T-helper 2 cell treated with Interferon-gamma antibody and Interleukin-4, amounts not matched to agents 100 ng/mL and 5 ng/mL, for 36 hours (primary cell): ENCODE measurements at regions not wholly inside any gene's neighbourhood (a gene's known extent, or its start where the extent isn't known, plus 50 kb on each side); places are given as distances from the start of the nearest gene placed in this dataset.
"Not testable (repeated sequence)": the region's sequence is repeated elsewhere in the genome, so short reads cannot be mapped to it uniquely, and the experiment has no call there.

ENCODE experiments used
- intact Hi-C: fragments of 100-400 bp; cut with micrococcal nuclease; formaldehyde crosslinking; loops from one replicate; pipeline ENCODE4 v1.15.1; 2023

DNA sequence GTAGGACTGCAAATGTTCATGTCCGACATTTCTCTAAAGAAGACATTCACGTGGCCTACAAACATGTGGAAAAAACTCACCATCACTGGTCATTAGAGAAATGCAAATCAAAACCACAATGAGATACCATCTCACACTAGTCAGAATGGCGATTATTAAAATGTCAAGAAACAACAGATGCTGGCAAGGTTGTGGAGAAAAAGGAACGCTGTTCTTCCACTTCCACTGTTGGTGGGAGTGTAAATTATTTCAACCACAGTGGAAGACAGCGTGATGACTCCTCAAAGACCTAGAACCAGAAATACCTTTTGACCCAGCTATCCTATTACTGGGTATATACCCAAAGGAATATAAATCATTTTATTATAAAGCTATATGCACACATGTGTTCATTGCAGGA lies 253.9 kb upstream of the UBASH3B start:
- intact Hi-C loops: not testable (repeated sequence)

DNA sequence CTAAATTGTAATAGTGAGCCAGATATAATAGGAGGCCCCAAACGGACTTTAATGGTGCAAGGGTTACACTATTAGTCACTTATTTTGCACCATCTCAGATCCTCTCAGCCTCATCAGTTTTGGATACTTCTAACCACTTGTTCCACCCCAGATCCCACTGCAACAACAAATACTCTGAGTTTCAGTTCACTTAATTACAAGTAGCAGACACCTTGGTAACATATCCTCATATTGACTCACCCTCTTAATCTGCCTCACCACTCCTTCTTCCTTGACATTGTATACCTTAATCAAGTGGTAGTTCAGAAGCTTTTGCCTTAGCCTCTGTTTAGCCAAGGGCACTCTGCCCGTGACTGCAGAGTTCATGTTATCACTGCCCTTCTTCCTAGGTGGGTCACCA lies 256.1 kb upstream of the UBASH3B start:
- intact Hi-C loops: no loop called here

DNA sequence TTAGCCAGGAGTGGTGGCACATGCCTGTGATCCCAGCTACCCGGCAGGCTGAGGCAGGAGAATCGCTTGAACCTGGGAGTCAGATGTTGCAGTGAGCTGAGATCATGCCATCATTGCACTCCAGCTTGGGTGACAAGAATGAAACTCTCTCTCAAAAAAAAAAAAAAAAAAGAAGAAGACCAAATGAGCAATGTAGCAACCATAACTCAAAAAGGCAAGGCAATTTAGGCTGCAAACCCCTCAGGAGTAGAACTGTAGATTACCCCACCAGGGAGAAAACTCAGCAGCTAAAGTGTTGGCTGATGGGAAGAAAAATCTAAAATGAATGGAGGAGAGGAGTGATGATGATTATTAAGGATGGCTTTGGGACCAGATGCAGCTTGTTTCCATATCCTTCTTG lies 256.7 kb upstream of the UBASH3B start:
- intact Hi-C loops: no loop called here

DNA sequence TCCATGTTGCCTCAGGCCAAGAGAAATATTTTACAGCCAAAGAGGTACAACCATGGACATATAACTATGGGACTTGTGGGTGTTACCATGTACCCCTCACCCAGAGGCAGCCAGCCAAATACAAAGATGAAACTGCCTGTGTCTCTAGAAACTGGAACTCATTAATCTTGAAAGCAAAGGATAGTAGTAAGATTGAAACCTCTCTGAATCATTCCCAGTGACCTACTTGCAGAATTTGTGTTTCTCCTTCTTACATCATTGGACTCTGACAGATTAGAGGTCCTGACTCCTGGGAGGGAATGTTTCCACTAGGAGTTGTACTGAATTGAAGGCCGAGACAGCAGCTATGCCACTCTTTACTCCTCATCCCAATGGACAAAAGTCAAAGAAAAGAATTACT lies 257.4 kb upstream of the UBASH3B start:
- intact Hi-C loops: no loop called here

DNA sequence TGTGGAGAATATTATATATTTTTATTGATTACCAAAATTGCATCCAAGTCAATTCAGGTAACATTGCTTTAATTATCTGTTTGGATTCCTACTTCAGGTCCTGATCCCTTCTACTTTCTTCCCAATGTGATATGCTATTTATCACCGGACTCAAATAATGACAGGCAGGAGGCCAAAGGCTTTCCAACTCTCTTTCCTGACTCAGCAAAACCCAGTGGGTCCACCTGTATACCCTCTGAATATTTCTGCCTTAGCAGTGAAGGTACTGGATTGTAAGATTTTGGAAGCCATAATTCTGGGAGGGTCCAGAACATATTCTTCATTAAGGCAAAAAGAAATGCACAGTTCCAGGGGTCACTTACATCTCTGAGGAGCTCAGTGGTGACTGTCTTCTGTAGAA lies 260.2 kb upstream of the UBASH3B start:
- intact Hi-C loops: no loop called here

DNA sequence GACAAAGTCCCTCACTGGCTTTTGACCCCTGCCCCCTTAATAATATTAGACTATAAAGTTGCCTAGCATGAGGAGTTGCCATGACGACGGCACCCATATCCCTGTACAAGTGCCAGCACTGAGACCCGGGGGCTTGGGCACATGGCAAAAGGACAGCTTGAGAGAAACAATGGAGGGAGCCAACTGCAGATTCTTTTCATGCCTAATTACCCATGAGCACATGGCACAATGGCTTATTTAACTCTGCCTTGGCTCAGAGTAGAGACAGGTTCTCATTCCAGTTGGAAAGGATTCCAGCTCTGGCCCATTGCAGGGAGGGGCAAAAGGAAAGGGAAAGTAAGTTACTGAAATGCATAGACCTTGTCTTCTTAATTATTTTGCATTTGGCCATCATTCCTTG lies 261.2 kb upstream of the UBASH3B start:
- intact Hi-C loops: no loop called here

DNA sequence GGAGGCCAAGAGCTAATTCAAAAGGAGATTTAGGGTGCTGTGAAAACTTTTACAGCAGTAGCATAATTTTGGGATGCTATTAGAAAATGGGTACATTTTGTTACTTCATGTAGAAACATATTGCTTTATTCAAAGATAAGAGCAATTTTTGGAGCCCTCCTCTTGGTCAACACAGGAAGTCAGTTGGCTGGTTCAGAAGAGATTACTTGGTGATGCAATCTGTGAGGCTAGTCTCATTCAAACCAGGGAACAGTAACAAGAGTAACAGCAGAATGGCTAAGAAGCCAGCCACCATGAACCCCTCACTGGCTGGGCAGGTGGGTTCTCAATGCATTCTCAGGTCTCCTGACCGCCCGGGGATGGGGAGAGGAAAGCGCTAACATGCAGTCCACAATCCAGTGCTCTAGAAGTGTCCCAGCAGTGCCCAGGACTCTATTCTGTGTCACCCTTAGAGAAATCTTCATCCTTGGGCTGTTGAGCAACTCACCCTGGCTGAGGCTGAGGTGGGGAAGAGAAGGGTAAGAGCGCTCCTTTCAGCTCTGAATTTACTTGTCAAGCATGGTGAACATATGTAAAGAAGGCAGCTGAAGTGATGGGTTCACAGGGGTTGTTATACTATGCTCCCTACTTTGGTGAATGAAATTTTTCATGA lies 262.2 kb upstream of the UBASH3B start:
- intact Hi-C loops: no loop called here

DNA sequence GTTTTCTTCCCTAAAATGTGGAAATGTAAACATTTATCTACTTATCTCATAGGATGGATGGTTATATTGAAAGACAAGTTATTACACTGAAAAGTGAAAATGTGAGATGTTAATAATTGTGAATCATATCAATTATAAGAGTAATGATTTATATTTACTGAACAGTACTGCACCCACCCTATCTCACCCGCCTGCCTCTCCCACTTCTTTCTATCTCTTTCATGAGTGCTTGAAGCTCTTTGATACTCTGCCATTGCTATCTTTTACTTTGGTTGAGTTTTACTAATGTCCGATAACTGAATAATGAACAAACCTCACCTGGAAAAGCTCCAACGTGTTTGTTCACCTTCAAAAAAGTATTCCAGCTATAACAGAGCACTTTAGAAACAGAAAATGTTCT lies 263.0 kb upstream of the UBASH3B start:
- intact Hi-C loops: no loop called here

DNA sequence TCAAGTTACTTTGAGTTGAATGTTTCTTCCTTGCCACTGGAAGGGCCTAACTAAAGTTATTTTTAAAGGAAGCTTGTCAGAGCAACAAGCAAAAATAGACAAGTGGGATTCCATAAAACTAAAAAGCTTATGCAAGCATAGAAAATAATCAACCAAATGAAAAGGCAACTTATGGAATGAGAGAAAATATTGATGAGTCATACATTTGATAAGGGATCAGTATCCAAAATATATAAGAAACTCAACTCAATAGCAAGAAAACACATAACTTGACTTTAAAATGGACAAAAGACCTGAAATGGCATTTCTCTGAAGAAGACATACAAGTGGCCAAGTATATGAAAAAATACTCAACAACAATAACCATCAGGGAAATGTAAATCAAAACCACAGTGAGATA lies 264.5 kb upstream of the UBASH3B start:
- intact Hi-C loops: no loop called here

DNA sequence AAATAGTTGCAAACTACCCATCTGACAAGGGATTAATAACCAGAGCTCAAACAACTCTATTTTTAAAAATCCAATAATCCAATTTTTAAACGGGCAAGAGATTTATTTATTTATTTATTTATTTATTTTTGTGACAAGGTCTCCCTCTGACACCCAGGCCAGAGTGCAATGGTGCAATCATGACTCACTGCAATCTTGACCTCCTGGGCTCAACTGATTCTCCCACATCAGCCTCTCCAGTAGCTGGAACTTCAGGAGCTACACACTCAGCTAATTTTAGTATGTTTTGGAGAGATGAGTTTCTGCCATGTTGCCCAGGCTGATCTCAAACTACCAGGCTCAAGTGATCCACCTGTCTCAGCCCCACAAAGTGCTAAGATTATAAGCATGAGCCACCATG lies 267.2 kb upstream of the BLID start:
- intact Hi-C loops: no loop called here

DNA sequence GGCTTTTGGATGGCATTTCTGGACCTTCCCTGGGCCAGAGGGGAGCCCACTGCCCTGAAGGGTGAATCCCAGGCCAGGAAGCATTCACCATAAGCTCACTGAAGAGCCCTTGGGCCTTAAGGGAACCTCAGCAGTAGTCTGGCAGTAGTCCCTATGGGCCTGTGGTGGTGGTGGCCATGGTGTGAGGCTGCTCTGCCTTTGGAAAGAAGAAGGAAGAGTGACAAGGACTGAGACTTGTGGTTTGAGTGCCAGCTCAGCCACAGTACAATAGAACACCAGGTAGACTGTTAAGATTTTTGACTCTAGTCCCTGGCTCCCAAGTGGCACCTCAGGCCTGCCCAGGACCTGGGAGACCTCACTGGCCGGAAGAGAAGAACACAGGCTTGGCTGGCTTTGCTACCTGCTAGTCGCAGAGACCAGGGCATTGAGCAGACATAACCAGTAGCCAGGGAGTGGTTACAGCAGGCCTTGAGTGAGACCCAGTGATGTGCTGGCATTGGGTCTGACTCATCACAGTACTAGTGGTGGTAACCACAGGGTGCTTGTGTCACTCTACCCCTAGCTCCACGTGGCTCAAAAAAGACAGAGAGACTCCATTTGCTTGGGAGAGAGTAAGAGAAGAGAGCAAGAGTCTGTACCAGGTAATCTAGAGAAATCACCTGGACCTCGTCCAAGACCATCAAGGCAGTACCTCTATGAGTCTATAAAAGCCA lies 259.8 kb upstream of the BLID start:
- intact Hi-C loops: no loop called here

DNA sequence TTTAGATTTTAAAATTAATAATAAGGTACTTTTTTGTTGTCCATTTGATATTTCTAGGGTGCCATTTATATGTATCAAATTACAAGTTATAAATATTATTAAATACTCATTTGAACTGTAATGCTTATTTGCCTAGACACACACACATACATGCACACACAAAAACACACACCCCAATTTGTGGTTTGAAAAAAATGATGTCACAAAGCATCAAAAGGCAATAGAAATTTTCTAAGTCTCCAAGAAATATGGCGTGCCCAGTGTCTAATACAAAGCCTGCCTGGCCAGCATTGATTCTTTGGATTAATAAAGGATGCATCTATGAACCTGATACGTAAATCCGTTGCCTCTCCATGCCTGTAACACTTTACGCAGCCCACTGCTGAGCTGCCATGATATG lies 252.8 kb upstream of the BLID start:
- intact Hi-C loops: no loop called here

DNA sequence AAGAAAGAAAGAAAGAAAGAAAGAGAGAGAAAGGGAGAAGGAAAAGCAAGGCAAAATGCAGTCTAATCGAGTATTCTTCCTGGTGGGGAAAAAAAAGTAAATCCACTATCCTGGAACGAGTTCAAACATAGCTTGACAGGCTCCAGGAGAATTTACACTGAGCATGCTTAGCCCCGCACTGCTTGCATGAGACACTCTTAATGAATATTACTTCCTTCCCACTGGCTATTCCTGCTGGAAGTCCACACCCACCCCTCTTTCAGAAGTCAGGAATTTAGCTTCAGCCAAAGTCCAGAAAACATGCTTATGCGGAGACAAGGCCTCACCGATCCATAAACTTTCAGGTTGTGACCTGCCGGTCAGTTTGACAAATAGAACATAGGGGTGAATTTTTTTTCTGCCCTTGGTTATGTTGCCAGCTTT lies 251.8 kb upstream of the BLID start:
- intact Hi-C loops: no loop called here

DNA sequence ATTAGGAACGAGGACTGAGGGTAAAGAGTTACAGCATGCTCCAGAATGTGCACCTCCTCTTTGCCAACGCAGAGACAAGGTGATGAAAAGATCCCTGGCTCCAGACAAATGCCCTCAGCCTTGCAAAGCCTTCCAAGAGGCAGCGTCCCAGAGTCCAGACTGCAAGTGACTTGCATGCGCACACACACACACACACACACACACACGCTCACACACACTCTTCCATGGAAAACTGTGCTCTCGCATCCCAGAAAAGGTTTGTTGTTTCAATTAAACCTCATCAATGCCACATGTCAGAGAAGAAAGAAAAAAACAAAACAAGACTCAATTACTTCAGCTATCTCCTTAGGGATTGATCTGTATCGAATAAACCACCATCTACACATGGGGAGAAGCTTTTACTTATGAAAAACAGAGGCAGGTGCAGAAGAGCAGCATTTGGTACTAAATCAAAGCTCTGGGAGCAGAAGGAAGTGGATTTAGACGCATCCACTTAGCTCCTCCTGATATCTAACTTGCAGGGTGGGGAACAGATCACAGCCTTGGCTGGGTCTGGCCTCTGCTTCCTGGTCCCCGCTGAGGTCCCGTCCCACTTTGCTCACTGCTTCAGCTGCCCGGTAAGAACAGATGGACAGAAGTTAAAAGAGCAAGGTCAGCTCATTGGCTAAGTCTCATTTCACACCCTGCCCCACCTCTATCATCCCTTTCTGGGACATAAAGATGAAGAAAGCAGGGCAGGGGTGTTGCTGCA lies 249.8 kb upstream of the BLID start:
- intact Hi-C loops: no loop called here

DNA sequence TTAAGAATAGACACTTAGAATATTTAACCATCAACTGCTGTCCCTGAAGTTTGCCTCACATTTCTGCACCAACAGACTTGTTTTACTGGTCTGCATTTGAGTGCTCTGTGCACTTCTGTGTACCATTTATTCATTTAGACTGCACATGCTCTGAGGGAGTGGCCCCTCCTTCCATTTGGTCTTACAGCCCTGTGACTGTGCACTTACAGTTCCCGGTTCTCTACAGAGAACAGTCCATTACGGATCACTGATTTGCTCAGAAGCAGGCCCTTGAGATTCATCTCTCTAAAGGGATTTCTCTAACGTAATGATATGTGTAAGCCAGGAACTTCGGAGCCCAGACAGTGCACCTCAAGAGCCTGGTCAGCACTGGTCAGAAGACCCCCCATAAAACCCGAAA lies 247.3 kb upstream of the BLID start:
- intact Hi-C loops: no loop called here

DNA sequence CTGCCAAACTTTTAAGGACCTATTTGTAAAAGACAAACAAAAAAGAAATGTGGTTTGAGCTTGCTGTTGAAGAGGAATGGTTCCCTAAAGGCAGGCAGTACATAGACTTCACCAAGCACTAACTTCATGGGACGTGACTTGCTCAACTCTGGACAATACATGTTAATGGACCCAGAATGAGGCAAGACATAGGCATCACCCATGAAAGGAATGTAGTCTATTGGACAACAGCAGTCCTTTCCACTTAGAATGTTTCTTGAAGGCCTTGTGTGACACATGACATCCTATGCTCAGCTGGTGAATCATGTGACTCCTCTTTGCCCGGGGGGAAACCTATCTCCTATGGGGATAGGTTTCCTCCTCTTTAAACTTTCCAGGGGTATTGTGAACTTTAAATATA lies 246.4 kb upstream of the BLID start:
- intact Hi-C loops: no loop called here

DNA sequence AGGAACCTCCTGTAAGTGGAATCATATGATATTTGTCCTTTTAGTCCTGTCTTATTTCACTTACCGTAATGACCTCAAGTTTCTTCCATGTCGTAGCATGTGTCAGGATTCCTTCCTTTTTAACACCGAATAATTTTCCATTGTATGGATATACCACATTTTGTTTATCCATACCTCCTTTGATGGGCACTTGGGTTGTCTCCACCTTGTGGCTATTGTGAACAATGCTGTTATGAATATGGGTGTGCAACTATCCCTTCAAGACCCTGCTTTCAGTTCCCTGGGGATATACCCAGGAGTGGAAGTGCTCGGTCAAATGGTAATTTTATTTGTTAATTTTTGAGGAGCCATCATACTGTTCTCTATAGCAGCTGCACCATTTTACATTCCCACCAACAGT lies 244.9 kb upstream of the BLID start:
- intact Hi-C loops: no loop called here

DNA sequence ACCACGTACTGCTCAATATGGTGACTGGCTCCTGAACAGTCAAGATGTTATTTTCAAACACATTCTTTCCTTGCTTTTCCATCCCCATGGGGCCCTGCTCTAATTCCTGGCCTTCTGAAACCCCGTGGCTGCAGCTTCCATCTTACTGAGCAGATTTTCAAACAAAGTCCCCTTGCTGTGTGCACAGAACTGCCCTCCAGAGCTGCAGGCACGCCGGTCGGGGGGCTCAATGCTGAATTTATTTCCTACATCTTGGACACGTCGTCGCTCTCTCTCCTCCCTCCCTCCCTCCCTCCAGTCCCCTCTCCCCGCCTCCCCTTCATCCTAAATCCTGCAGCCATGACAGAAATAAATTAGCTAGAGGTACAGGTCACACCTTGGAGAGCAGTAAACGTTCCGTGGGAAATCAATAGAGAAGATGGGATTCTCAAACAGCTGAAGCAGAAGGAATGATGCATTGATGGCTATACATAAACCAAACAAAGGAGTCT lies 243.1 kb upstream of the BLID start:
- intact Hi-C loops: no loop called here

DNA sequence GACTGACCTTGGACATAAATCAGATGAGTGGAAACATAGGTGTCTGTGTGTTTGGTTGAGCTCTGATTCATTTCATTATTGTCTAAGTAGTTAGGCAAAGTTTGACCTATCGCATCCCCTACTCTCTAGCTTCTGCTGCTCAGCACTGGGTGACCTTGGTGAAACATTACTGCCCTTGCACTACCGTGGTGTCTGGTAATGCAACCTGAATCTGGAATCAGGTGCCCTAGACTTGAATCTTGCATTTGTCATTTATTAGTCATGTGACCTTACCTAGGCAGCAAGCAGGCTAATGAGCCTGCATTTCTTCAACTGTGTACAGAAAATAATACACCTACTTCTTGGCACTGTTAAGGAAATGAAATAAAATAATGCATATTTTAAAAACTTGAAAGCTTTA lies 242.3 kb upstream of the BLID start:
- intact Hi-C loops: no loop called here

DNA sequence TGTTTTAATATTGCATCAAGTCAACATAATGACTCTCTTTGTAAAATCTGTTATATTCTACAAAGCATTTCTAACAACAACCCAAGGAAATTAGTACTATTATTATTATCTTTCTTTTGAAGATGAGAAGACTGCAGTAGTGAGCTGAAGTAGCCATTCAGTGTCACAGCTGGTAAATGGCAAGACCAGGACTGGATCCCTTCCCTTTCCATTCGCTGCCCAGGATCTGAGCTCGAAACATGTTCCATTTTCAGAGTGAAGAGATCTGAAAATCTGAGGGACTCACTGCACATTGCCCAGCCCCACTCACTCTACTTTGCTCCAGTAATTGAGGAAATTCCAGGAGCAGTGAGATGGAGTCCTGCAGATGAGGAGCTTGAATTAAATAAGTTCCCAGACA lies 240.0 kb upstream of the BLID start:
- intact Hi-C loops: no loop called here

DNA sequence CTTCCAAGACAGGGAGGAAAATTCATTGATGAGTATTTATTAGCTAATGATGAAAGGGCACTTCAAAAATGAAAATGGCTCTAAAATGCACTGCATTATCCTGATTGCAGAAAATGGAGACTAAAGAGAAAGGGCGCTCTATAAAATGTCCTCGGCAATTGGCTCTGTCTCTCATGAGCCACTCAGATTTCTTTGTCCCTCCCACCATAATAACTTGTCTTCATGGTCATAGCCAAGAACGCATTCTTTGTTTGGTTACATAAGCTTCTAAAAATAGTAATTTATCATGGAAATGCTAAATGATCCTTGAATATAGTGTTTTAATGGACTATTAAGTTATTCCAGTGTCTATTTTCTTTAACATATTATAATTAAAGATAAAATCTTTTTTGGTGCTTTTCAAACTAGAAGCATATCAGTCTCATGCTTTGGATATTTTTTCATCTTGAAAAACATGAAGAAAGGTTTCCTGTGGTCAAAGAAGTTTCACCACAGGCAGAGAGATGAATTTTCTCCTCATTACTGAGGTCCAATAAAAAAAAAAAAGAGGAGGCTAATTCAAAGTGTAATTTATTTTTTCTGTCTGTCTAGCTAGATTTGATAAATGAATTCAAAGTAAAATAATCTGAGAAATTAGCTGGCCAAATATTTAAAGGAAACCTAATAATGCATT lies 238.1 kb upstream of the BLID start:
- intact Hi-C loops: no loop called here

DNA sequence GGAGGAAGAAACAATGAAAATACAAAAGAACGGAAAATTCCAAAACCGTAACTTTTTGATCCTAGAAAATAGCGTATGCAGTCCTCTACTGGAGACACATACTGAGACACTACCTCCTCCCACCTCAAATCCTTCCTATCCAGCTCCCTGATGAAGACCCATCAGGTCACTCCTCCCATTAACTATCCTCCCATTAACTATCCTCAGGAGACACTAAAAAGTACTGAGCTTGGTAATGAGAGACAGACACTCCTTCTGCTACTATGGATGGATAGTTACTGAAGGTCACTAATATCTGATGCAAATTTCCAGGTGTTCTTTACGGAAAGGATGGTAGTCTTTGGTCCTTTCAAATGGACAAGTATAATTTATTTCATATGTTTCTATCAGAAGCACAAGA lies 237.5 kb upstream of the BLID start:
- intact Hi-C loops: no loop called here
